Osteoblast (primary cell): ENCODE measurements at regions not wholly inside any gene's neighbourhood (a gene's known extent, or its start where the extent isn't known, plus 50 kb on each side); places are given as distances from the start of the nearest gene placed in this dataset.

Experiments used
- DNase-seq: peaks from one replicate; pipeline ENCODE4 v3.0.0; 2011; ENCODE audit warnings: low spot score, mixed read lengths; ENCODE audit not compliant: insufficient read length; ENCODE audit errors: missing footprints
- H2AFZ ChIP-seq: 2 replicates; pipeline ENCODE4 v1.6.0; 2011; ENCODE audit warnings: mild to moderate bottlenecking, low read length
- H3K27ac ChIP-seq: 2 replicates; pipeline ENCODE4 v1.5.1; 2011; ENCODE audit warnings: mild to moderate bottlenecking, low read depth, low read length, moderate library complexity
- H3K27me3 ChIP-seq: 2 replicates; pipeline ENCODE4 v1.6.0; 2012; ENCODE audit warnings: mild to moderate bottlenecking, control low read depth, inconsistent platforms, low read length, moderate library complexity; ENCODE audit not compliant: insufficient read depth
- H3K36me3 ChIP-seq: 2 replicates; pipeline ENCODE4 v1.5.1; 2011; ENCODE audit warnings: mild to moderate bottlenecking, low read length, control low read depth, moderate library complexity; ENCODE audit not compliant: insufficient read depth
- H3K4me1 ChIP-seq: 2 replicates; pipeline ENCODE4 v1.5.1; 2011; ENCODE audit warnings: mild to moderate bottlenecking, low read length, control low read depth, moderate library complexity; ENCODE audit not compliant: insufficient read depth
- H3K4me2 ChIP-seq: 2 replicates; pipeline ENCODE4 v1.6.0; 2011; ENCODE audit warnings: mild to moderate bottlenecking, low read length; ENCODE audit not compliant: insufficient read depth
- H3K4me3 ChIP-seq: fragments of 200-600 bp; sonication (generic); 3 replicates; pipeline ENCODE4 v1.5.1; 2012; ENCODE audit warnings: mild to moderate bottlenecking, low read length, inconsistent platforms; ENCODE audit not compliant: insufficient read depth
- H3K79me2 ChIP-seq: 2 replicates; pipeline ENCODE4 v1.6.0; 2012; ENCODE audit warnings: mild to moderate bottlenecking, low read length, control low read depth, inconsistent platforms; ENCODE audit not compliant: insufficient read depth
- H3K9me3 ChIP-seq: 2 replicates; pipeline ENCODE4 v1.5.1; 2011; ENCODE audit warnings: low read depth, low read length, control low read depth
- H4K20me1 ChIP-seq: 2 replicates; pipeline ENCODE4 v1.6.0; 2012; ENCODE audit warnings: mild to moderate bottlenecking, low read length, control low read depth; ENCODE audit not compliant: insufficient read depth
- TF ChIP-seq, protein P1 (sequence below): IDR thresholded peaks from 2 replicates; pipeline ENCODE4 v1.5.1; 2011; ENCODE audit warnings: mild to moderate bottlenecking, low read depth, low read length, moderate library complexity; ENCODE audit errors: extremely low read depth

DNA sequence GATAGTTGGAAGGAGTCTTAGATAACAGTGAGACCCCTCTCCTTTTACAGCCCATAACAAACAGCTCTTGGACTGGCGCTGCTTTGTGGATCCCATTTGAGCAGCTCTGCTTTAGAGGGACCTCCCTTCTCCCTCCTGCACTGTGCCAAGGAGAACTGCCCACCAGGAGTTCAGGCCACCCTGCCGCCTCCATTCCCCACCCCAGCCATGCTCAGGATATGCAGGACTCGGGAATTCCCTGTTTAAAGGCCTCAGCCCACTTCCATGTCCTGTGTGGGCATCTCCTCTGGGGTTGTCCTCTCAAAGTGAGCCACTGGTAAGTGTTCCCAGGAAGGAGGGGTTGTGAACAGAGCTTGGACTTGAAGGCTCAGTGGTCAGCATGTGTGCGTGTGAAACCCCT, 78.9 kb upstream of the ADRA1D start:
- H2AFZ ChIP-seq = no peak overlapping the region
- no peak for DNase-seq
- H3K27me3 ChIP-seq = peaks cover 8% of the 10 kb centered on the region
- H3K9me3 ChIP-seq = no peaks in the 10 kb centered on the region
- H3K27ac ChIP-seq = no peak overlapping the region
- H3K4me1 ChIP-seq = peaks cover 10% of the 10 kb centered on the region
- H3K36me3 ChIP-seq = no peaks in the 10 kb centered on the region
- no peak overlapping the region for H3K4me3 ChIP-seq
- H4K20me1 ChIP-seq = no peaks in the 10 kb centered on the region
- H3K4me2 ChIP-seq = no peak overlapping the region
- no peaks in the 10 kb centered on the region for H3K79me2 ChIP-seq
- TF ChIP-seq, protein P1, sequence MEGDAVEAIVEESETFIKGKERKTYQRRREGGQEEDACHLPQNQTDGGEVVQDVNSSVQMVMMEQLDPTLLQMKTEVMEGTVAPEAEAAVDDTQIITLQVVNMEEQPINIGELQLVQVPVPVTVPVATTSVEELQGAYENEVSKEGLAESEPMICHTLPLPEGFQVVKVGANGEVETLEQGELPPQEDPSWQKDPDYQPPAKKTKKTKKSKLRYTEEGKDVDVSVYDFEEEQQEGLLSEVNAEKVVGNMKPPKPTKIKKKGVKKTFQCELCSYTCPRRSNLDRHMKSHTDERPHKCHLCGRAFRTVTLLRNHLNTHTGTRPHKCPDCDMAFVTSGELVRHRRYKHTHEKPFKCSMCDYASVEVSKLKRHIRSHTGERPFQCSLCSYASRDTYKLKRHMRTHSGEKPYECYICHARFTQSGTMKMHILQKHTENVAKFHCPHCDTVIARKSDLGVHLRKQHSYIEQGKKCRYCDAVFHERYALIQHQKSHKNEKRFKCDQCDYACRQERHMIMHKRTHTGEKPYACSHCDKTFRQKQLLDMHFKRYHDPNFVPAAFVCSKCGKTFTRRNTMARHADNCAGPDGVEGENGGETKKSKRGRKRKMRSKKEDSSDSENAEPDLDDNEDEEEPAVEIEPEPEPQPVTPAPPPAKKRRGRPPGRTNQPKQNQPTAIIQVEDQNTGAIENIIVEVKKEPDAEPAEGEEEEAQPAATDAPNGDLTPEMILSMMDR = no peak

DNA sequence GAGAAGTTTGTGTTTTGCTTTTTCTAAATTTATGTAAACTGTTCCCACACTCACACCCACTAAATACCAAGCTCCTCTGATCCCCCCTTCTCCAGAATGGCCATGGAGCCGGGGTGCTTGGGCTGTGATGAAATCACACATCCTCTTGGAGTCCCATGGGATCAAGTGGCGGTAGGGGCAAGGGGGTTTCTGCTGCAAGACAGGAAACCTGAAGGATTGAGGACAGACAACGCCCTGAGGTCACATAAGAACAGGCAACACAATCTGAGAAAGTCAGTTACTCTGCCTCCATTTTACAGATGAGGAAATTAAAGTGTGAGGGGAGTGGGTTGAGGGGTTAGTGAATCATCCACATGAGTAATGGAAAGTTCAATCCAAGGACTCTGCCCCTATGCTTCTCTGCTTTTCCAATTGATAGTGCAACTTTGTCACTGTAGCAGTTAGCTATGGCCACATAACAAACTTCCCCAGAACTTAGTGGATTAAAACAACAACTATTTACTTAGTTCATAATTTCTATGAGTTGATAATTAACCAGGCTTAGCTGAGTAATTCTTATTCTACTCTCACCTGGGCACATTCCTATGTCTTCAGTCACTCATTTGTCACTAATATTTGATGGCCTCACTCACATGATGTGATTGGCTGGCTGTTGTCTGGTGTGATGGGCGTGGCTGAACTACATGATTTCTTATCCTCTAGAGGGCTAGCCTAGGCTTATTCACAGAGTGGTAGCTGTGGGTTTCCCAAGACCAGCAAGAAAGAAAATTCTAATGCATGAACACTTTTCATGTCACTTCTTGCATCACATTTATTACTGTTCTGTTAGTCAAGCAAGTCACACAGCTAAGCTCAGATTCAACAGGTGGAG, 77.3 kb upstream of the ADRA1D start:
- H3K27me3 ChIP-seq = no peaks in the 10 kb centered on the region
- peak overlapping the region; percentile 14 for H3K4me2 ChIP-seq
- peak; percentile 68 for DNase-seq
- TF ChIP-seq, protein P1 = no peak
- H3K36me3 ChIP-seq = no peaks in the 10 kb centered on the region
- H3K27ac ChIP-seq = peak overlapping the region; percentile 50
- no peak overlapping the region for H3K4me3 ChIP-seq
- H2AFZ ChIP-seq = no peak overlapping the region
- no peaks in the 10 kb centered on the region for H3K79me2 ChIP-seq
- H3K9me3 ChIP-seq = no peaks in the 10 kb centered on the region
- H4K20me1 ChIP-seq = no peaks in the 10 kb centered on the region
- H3K4me1 ChIP-seq = peaks cover 10% of the 10 kb centered on the region

DNA sequence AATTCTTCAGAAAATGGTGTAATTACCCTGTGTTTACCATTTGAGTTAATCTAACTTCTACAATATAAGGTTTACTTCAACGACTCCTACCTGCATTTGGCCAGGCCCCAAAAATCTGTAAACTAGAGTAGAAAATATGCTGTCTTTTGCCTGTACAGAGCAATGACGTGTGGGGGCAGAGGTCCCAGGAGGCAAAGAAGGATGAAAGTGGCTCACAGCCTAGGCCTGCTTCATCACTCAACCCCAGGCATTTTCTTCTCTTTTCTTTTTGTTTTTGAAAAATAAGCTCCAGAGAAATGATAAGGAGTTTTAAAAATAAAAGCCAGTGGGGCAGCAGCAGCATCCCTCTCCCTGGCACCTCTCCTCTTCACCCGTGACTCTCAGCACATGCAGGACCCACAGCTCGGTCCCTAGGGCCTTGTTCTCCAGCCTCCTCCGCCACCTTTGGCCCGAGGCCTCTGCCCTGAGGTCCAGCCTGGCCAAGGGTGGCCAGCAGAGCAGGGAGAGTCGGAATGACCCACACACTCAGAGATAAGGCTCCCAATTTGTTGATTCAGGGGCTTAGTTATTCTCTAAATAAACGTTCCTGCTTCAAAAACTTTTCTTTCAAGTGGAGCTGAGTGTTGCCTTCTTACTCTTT, 76.6 kb upstream of the ADRA1D start:
- no peaks in the 10 kb centered on the region for H4K20me1 ChIP-seq
- no peaks in the 10 kb centered on the region for H3K36me3 ChIP-seq
- no peaks in the 10 kb centered on the region for H3K79me2 ChIP-seq
- H3K4me2 ChIP-seq = peak overlapping the region; percentile 14
- DNase-seq = no peak
- peak overlapping the region; percentile 27 for H2AFZ ChIP-seq
- H3K9me3 ChIP-seq = no peaks in the 10 kb centered on the region
- no peaks in the 10 kb centered on the region for H3K27me3 ChIP-seq
- H3K4me1 ChIP-seq = peaks cover 10% of the 10 kb centered on the region
- H3K4me3 ChIP-seq = no peak overlapping the region
- TF ChIP-seq, protein P1 = no peak
- peak overlapping the region; percentile 50 for H3K27ac ChIP-seq

DNA sequence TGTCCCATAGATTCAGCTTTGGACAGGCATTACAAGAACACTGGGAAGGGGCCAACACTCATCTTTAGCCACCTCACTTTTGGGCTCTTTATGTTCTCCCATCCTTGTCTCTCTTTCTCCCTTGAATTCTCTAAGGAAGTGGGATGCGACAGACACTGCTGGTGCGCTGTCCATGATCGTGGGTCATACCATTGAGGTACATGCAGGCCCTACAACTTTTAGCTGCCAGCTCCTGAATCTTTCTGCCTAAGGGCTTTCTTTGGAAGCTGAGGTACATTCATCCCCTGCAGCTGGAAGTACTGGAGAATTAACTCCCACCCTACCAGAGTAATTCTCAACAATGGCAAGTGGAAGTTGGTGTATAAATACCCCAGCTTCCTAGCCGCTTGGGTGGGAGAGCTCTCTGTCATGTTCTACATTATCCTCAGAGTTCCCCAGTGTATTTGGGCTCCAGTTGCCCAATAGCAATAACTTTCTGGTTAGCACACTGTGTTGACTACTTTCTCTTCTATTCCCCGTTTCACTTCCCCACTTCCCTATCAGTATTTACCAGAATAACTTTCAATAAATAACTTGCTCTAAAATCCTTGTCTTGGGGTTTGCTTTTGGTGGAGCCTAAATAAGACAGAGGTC, 75.6 kb upstream of the ADRA1D start:
- Histone ChIP-seq H3K4me2 (no peak overlapping the region), H4K20me1 (no peaks in the 10 kb centered on the region), H3K79me2 (no peaks in the 10 kb centered on the region), H3K27ac (no peak overlapping the region), H3K36me3 (no peaks in the 10 kb centered on the region), H3K27me3 (no peaks in the 10 kb centered on the region), H3K4me3 (no peak overlapping the region), H3K9me3 (no peaks in the 10 kb centered on the region), H2AFZ (no peak overlapping the region), H3K4me1 (peaks cover 10% of the 10 kb centered on the region)
- TF ChIP-seq, protein P1 = no peak
- DNase-seq = no peak
